MM.1S (cell line): ENCODE measurements at regions not wholly inside any gene's neighbourhood (a gene's known extent, or its start where the extent isn't known, plus 50 kb on each side); places are given as distances from the start of the nearest gene placed in this dataset.

Experiments used
- EZH2 ChIP-seq: fragments of 300-600 bp; sonication (generic); optimal IDR thresholded peaks from 2 replicates; pipeline ENCODE3; 2017; ENCODE audit warnings: low read depth, mild to moderate bottlenecking, antibody characterized with exemption, low read length, mixed read lengths
- TF ChIP-seq, protein P1 (sequence below): fragments of 300-600 bp; sonication (generic); IDR thresholded peaks from 2 replicates; pipeline ENCODE4 v1.5.1; 2016; ENCODE audit warnings: antibody characterized with exemption, low read length, mixed read lengths

DNA sequence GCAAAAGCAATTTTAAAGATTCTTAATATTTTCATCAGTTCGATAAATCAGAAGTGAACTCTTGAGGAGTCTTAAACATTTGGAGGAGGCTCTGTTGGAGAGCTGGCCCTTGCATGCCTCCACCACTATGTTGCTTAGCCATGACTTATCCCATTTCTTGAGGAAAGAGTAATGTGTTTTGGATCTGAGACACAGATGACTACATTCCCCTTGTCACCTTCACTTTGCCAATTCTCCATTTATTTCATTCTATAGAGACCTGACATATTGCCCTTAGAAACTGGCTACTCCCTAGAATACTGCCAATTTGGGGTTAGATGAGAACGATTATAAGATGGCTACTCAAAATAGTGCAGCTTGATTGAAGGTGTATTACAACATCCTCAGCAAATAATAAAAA lies 157.4 kb upstream of the TMEM260 start:
- TF ChIP-seq EZH2: no peak
- TF ChIP-seq, protein P1, sequence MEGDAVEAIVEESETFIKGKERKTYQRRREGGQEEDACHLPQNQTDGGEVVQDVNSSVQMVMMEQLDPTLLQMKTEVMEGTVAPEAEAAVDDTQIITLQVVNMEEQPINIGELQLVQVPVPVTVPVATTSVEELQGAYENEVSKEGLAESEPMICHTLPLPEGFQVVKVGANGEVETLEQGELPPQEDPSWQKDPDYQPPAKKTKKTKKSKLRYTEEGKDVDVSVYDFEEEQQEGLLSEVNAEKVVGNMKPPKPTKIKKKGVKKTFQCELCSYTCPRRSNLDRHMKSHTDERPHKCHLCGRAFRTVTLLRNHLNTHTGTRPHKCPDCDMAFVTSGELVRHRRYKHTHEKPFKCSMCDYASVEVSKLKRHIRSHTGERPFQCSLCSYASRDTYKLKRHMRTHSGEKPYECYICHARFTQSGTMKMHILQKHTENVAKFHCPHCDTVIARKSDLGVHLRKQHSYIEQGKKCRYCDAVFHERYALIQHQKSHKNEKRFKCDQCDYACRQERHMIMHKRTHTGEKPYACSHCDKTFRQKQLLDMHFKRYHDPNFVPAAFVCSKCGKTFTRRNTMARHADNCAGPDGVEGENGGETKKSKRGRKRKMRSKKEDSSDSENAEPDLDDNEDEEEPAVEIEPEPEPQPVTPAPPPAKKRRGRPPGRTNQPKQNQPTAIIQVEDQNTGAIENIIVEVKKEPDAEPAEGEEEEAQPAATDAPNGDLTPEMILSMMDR: no peak
